HG03354 (cell line): ENCODE measurements at regions not wholly inside any gene's neighbourhood (a gene's known extent, or its start where the extent isn't known, plus 50 kb on each side); places are given as distances from the start of the nearest gene placed in this dataset.

Experiments used
- ATAC-seq: cut with Tn5 transposase; IDR thresholded peaks from one replicate; pipeline ENCODE4 v1.9.1; 2021; ENCODE audit warnings: mild to moderate bottlenecking; ENCODE audit not compliant: unreplicated experiment, poor library complexity, severe bottlenecking

DNA sequence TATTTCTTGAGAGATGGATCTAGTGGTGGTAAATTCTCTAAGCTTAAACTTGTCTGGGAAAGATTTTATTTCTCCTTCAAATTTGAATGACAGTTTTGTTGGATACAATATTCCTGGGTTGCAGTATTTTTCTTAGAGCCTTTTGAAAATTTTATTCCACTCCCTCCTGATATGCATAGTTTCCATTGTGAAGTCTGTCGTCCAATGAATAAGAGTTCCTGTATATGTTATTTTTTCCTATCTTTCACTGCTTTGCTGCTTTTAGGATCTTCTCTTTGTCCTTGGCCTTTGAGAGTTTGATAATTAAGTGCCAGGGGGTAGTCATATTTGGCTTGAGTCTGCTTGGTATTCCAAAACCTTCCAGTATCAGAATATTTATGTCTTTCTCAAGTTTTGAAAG, 1156.4 kb upstream of the AGA start:
- no peak for ATAC-seq

DNA sequence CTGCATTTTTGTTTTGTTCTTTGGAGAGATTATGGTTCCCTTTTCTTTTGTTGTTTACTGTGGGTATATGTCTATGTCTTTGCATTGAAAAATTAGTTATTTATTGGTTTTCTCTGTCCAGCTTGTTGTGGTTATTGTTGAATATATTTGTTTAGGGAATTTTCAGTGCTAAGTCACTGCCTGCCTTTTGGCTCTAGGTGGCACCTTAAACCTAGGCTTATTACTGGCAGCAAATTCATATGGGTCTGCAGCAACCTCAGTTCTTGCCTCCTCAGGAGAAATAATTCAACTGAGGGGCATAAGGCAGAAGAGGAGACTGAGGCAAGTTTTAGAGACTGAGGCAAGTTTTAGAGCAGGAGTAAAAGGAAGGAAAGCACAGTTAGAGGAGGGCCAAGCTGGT, 1157.3 kb upstream of the AGA start:
- no peak for ATAC-seq

DNA sequence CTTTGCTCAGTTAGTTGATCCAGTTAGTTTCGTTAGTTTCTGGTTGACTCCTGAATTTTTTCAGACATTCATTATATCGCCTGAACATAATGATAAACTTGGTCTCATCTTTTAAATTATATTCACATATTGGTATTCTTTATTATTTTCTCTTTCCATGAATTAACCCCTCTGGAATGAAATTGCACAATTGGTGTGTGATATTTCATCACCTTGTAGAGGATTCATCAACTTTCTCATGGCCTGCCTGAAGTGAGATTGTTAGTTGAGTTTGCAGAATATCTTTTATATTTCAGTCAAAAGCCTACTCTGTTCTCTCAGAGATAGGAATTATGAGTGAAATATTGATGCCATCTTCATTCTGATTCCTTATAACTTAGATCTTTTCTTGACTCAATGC, 1160.6 kb upstream of the AGA start:
- no peak for ATAC-seq

DNA sequence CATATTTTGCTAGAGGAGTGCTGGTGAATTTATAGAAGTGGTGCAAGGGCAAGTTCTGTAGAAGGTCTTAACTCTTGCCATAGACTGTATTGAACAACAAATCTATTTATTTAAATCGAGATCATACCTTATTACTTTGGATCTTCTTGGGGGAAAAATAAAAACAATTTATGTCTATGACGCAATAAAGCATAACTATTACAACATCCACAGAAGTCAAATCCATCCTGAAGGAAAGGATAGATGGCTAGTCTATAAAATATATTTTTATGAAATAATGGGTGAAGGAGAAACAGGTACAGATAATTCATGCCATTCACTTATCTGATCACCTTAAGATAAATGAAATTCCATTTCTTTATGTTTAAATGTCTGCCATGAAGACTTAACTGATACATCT, 1168.8 kb upstream of the AGA start:
- ATAC-seq: no peak

DNA sequence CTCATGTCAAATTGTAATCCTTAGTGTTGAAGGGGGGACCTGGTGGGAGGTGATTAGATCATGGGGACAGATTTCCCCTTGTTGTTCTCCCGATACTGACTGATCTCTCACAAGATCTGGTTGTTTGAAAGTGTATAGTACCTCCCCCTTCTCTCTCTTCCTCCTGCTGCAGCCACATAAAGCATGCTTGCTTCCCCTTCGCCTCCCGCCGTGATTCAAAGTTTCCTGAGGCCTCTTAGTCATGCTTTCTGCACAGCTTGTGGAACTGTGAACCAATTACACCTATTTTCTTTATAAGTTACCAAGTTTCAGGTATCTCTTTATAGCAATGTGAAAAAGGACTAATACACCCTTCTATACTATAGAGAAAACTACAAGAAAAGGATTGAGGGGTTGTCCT, 1170.5 kb upstream of the AGA start:
- ATAC-seq: no peak

DNA sequence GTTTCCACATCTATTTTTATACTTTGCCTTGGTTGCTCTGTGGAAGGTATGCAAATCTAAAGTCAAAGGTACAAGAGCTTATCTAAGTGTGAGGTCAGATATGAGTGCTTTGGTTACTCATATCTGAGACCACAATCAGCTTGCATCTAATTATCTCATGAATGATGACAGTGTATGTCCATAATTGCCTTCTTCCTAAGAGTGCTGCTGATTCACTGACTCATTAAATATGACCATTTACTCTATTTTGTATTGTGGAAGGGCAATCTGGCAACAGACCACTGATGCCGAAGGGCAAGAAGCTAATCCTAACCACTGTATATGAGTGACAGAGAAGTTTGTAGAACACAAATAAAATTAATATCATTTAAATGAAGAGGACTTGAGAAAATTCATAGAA, 1190.2 kb upstream of the AGA start:
- no peak for ATAC-seq

DNA sequence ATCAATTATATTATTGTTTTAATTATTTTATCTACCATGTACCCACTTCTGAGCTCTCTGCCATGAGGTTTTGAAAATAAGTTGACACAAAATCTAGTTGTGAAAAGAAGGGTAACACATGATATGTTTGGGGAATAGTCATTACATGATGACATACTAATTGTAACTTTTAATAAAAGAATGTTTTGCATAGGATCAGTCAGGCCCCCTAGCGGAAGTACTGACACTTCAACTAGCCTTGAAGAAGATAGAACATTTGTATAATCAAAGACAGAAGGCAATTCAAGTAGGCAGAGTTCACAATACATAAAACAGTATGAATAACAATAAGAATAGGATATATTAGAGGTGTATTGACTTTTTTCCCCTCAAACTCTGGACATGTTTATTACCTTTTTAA, 1191.0 kb upstream of the AGA start:
- ATAC-seq: no peak

DNA sequence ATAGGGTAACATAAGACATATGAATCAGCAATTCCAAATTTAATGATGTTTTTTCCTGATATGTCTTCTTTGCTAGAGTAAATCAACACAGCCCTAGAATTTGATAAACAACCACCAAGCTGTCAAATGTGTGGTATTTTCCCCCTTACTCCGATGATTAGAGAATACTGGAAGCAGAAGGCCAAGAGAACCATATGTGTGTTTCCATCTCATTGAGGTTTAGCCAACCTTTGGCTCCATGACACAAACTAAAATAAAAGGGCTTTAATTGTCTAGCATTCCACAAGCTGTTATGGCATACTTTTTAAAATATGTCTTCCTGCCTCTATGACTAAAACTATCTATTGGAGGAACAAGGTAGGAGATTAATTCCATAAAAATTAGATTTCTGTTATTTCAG, 1222.4 kb upstream of the AGA start:
- ATAC-seq: no peak

DNA sequence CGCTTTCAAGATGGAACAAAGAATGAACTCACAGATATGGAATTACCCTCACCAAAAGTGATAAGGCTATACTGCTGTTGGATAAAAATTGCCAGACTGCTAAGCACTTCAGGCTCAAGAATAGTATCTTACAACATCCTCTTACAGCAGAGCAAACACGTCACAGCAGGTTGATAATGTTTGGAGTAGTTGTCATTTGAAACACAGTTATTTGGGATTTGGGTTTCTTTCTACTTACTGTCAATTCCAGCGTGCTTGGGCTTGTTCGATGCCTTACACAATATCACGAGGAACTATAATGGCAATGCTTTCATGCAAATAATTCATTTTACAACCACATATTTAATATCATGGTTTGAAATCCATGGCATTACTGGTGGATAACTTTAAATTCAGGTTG, 1223.7 kb upstream of the AGA start:
- ATAC-seq: no peak

DNA sequence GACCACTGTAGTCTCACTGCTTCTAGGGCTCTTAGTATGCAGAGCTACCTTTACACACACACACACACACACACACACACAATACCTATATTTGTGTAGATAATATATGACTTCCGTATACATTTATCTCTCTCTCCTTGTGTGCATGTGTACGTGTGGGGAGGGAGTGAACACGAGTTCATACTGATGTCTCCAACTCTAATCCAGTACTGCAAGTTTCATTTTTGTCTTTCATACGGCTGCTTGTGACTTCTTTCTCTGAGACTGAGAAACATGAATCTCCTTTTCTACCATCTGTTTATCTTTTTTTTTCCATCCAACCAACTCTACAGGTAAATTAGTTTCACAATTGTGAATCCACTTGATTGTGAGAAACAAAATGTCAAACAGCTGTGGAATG, 1229.5 kb upstream of the AGA start:
- ATAC-seq: no peak

DNA sequence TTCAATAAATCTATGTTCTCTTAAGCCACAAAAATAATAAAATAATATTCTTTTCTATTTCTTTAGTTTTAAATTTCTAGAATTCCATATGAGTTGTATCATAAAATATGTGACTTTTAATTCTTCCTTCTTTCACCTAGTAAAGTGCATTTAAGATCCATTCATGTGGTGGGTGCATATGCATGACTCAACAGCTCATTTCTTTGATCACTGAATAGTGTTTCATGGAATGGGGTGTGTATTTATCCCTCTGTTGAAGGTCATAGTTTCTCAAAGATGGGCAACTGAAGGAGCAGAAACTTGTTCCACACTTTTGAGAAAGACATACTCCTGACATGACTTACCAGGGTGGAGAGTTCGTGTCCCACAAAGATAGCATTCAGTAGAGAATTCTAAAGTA, 1230.3 kb upstream of the AGA start:
- no peak for ATAC-seq

DNA sequence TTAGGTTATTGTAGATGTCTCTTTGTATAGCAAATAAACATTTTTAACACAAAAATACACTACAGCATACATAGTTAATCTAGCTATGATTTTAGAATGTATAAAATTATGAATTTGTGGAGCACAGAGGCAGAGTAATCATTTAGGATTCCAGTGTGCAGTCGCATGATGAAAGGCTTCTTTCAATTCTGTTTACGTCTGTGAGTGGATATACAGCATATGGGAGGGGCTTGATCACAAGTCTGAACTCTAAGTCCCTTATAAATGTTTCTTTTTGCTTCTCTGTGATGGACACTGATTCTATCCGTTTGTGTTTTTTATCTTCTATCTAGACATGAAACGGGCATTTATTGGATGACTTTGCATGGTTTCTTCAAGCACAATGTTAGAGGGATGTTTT, 1239.6 kb upstream of the AGA start:
- ATAC-seq: no peak

DNA sequence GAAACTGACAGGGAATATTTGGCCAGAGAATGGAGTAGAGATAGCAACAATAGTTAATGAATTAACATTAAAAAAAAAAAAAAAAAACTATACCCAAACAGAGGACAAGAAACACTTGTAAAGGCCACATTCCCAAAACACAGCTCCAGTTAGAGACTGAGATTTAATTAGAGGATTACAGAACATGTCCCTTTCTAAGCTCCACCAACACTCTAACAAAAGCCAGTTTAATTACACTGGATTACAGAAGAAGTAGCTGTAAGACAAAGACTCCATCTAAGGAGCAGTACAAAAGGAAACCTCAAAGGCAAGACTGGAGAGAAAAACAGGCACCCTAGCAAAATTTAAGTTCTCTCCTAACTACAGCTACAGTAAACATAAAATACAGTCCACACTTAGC, 1247.7 kb upstream of the AGA start:
- ATAC-seq: no peak

DNA sequence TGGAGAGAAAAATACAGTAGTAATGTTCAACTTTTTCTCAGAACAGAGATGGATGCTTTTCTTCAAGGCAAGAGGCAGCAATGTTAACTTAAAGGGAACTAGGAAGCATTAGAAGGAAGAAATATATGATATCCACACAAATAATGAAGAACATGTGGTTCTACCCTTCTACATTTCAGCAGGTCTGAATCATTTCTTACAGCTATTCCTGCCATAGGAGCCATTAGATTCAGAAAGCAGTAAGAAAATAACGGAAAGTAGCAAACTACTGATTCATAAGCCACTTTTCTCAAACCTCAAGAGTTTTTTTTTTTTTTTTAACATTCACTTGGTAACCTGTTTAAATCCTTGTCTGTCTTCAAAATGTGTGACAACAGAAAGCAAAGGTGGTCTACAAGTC, 1251.6 kb upstream of the AGA start:
- ATAC-seq: no peak

DNA sequence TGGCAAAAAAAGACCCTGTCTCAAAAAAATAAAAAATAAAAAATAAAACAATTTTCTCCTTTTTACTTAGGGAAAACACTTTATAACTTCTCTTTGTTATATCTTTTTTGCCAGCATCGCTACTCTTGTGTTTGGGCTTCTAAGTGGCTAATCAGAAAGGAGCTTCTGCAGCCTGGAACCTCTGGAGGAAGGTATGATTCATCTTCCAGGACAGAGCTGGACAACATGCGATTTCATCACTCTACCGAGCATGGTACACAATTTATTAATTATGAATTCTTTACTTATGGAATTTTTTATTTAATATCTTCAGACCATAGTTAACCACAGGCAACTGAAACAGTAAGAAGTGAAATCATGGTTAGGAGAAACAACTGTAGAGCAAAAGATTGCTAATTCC, 1254.3 kb upstream of the AGA start:
- no peak for ATAC-seq

DNA sequence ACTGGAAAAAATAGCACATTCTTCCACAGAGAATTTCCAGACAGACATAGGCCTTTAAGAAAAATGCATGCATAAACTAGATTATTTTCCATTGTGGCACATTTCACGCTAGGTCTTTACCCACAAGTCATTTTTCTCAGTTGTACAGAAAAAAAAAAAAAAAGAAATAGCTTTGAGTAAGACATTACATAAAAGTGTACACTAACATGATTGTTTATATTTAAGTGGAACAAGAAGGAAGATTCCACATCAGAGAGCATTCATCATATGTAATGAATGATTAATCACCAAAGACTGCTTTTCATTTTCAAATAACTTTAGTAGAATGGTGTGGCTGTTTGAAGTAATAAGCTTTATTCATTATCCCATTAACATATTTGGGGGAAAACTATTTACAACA, 1270.2 kb upstream of the AGA start:
- ATAC-seq: no peak

DNA sequence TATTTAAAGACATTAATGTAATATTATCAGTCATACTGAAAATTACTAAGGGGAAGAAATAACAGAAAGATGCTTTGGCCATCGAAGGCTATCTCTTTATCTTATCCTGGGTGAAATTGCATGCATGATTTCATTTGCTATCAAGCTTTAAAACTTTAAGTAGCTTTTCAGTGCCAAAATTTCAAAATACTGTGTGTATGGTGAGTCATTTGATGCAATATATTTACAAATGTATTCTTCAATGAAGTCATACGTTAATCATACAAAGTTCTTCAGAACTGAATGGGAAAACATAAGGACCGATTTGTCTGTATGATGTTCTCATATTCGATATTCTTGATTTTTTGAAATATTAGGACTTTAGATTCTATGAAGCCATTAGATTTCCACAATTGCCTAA, 1295.8 kb upstream of the AGA start:
- no peak for ATAC-seq

DNA sequence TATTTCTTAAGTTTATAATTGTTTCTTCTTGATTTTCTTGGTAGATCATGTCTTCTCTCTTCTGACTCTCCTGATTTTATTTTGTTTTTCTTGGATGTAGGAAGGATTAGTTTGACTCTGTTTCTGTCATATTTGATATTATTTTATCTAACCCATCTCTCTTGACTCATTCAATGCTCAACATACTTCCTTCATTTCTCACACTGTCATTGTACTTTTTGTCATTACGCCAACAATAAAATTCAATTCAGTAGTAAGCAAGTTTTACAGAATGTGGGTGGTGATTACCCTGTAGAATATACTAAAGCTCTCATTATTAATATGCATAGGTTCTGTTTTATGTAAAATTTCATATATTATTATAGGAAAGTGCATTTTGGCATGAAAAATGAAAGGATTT, 1303.0 kb upstream of the AGA start:
- ATAC-seq: no peak

DNA sequence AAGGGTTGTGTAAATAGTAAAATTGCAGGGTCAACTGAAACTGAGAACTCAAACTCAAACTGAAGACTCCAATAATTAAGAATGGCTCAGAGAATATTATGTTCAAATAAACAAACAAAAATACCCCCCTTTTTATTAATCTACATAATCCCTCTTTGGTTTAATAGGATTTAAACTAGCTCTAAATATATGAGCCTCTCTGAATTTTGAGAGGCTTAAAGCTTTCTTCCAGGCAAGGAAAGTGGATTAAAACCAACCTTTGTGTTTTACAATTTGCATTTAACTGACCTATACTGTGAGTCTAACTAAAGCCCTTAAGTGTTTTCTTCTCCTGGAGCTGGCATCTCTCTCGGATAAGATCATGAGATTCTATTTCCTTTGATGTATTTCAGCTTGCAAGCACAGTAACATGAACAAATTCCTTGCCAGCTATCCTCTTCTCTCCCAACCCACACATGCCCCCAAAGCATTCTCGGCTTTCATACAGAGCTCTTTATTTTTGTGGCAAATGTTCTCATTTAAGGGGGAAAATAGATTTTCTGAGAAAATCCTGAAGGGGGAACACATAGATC, 1310.8 kb upstream of the AGA start:
- no peak for ATAC-seq

DNA sequence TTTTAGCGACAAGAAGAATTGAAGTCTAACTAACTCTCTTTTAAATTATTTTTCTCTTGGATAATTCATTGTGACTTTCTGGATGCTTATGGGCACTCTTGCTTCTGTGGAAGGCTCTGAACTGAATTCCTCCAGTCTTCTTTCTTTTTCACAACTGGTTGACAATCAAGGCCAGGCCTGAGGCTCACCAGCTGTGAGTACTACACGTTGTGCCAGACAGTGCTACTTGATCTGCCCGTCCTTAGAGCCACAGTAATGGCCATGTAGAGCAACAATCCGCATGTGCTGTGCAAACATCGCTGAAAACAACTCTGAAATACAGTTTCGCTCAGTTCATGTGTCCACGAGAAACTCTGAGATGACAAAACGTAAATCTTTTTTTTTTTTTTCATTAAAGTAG, 1336.3 kb upstream of the AGA start:
- no peak for ATAC-seq

DNA sequence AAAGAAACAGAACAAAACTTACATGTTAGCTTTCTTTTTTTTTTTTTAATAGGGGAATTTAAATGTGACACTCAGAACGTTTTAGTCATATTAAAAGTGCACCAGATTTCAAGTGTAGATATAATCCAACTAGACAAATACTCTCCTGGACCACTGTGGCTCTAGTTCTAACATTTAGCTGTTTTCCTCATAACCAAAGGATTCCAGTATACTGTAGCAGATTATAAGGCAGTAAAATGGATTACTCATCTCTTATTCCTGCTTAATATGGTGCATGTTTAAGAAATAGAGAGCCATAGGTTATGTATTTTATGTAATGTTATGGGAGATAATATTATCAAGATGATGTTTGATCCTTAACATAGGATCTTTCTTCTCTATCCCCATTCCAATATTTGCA, 1339.5 kb upstream of the AGA start:
- ATAC-seq: no peak

DNA sequence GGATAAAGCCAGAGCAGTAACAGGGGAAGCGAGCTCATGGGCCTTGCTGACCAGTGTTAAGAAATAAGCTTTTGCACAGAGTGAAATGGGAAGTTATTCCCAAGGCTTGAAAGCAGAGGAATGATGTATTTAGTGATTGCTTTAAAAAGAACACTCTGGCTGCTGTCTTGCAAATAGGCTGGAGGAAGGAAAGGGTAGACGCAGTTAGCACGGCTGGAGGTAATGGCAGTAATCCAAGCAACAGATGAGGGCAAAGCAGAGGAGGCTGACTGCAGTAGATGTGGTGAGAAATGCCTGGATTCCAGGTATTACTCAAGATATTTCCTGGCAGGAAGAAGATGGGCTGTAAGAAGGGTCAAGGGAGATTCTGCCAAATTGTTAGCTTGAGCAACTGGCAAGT, 1342.3 kb upstream of the AGA start:
- ATAC-seq: no peak

DNA sequence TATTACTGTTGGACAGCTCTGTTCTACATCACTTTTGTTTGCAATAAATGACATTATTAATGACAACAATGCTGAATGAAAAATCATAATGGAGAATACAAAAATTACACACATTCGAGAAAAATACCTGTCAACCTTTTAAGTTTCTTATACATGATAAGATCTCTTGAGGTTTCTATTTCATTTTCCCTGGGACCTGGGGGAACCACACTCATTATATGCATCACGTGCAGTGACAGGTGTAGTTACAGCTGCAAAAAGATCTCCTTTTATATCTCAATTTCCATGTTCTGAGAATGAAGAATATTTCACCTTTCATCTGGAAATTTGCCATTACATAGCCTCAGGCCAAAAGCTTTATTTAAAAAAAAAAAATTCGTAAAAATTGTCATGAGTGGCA, 1347.0 kb upstream of the AGA start:
- no peak for ATAC-seq
